B cell (primary cell): ENCODE measurements at regions not wholly inside any gene's neighbourhood (a gene's known extent, or its start where the extent isn't known, plus 50 kb on each side); places are given as distances from the start of the nearest gene placed in this dataset.

Experiments used
- CTCF ChIP-seq: fragments of 200-600 bp; IDR thresholded peaks from one replicate; pipeline ENCODE4 v1.8.0; 2022; ENCODE audit warnings: antibody characterized with exemption, mild to moderate bottlenecking
- EZH2 ChIP-seq: IDR thresholded peaks from 2 replicates; pipeline ENCODE4 v1.6.1; 2012; ENCODE audit warnings: borderline replicate concordance, low read depth, mild to moderate bottlenecking, moderate library complexity, low read length; ENCODE audit not compliant: insufficient read depth, poor library complexity, severe bottlenecking

GRCh38 chr7:8823486-8823885, 390.1 kb downstream of the NXPH1 start:
- no peak for TF ChIP-seq CTCF
- TF ChIP-seq EZH2: no peak
